Posterior cingulate gyrus (tissue), 11 donors: ENCODE measurements at regions not wholly inside any gene's neighbourhood (a gene's known extent, or its start where the extent isn't known, plus 50 kb on each side); places are given as distances from the start of the nearest gene placed in this dataset.
"Not testable (repeated sequence)": the region's sequence is repeated elsewhere in the genome, so short reads cannot be mapped to it uniquely, and the experiment has no call there.

Source experiments
- DNase-seq, 10 donors: peaks; one replicate each; pipeline versions ENCODE4 v3.0.0 to v3.0.0-alpha.2; 2020 to 2021; ENCODE audit warnings: mixed read lengths in 3 of 10
- intact Hi-C: fragments of 100-400 bp; cut with DNase I; formaldehyde crosslinking; loops from one replicate; pipeline ENCODE4 v1.15.1; 2023

GRCh38 chr2:15813481-15814266 is 126.7 kb upstream of the MYCN start:
- peak in 1 of 10 donors; percentile 55 for DNase-seq
- intact Hi-C loops: no loop called here

GRCh38 chr2:15814403-15814802 is 125.9 kb upstream of the MYCN start:
- peak in 2 of 10 donors; percentile 23 to 73 for DNase-seq
- intact Hi-C loops: no loop called here

- peak in 8 of 10 donors; percentile 21 to 90 (median 56) for DNase-seq
- intact Hi-C loops: no loop called here
These were observed 125.4 kb upstream of the MYCN start for GRCh38 chr2:15814946-15815345.

GRCh38 chr2:15816226-15816625 is 124.1 kb upstream of the MYCN start:
- intact Hi-C loops: no loop called here
- DNase-seq: no peak

GRCh38 chr2:15816674-15817406 is 123.5 kb upstream of the MYCN start:
- intact Hi-C loops: no loop called here
- DNase-seq: peak in 1 of 10 donors; percentile 44

- DNase-seq: no peak
- intact Hi-C loops: no loop called here
These were observed 122.6 kb upstream of the MYCN start for GRCh38 chr2:15817748-15818147.

GRCh38 chr2:15818318-15818753 is 122.0 kb upstream of the MYCN start:
- intact Hi-C loops: no loop called here
- peak in 2 of 10 donors; percentile 21 to 81 for DNase-seq

GRCh38 chr2:15818881-15819280 is 121.5 kb upstream of the MYCN start:
- DNase-seq: no peak
- intact Hi-C loops: no loop called here

GRCh38 chr2:15819562-15820256 is 120.6 kb upstream of the MYCN start:
- intact Hi-C loops: no loop called here
- peak in 1 of 10 donors; percentile 70 for DNase-seq

GRCh38 chr2:15820257-15820566 is 120.1 kb upstream of the MYCN start:
- no peak for DNase-seq
- intact Hi-C loops: no loop called here

- DNase-seq: no peak
- intact Hi-C loops: no loop called here
These were observed 119.4 kb upstream of the MYCN start for GRCh38 chr2:15820927-15821326.

GRCh38 chr2:15822151-15823044 is 118.0 kb upstream of the MYCN start:
- intact Hi-C loops: no loop called here
- DNase-seq: peak in 1 of 10 donors; percentile 59

- no peak for DNase-seq
- intact Hi-C loops: no loop called here
These were observed 116.6 kb upstream of the MYCN start for GRCh38 chr2:15823459-15824396.

- intact Hi-C loops: not testable (repeated sequence)
- DNase-seq: peak in 1 of 10 donors; percentile 22
These were observed 115.9 kb upstream of the MYCN start for GRCh38 chr2:15824467-15824866.

- peak in 1 of 10 donors; percentile 65 for DNase-seq
- intact Hi-C loops: no loop called here
These were observed 114.9 kb upstream of the MYCN start for GRCh38 chr2:15825276-15825980.

- peak in 1 of 10 donors; percentile 50 for DNase-seq
- intact Hi-C loops: no loop called here
These were observed 114.1 kb upstream of the MYCN start for GRCh38 chr2:15826273-15826717.

- intact Hi-C loops: no loop called here
- peak in 1 of 10 donors; percentile 41 for DNase-seq
These were observed 113.3 kb upstream of the MYCN start for GRCh38 chr2:15827001-15827400.

GRCh38 chr2:15828576-15828975 is 111.8 kb upstream of the MYCN start:
- peak in 1 of 10 donors; percentile 22 for DNase-seq
- intact Hi-C loops: no loop called here
